Bronchial epithelial cell (primary cell): ENCODE measurements at regions not wholly inside any gene's neighbourhood (a gene's known extent, or its start where the extent isn't known, plus 50 kb on each side); places are given as distances from the start of the nearest gene placed in this dataset.

Experiments used
- DNase-seq: peaks from one replicate; pipeline ENCODE4 v3.0.0-alpha.2; 2010; ENCODE audit warnings: low read depth
- FAIRE-seq: peaks from 2 replicates; lab custom pipeline; 2011; peaks lifted over from hg19 to GRCh38; lab: Jason Lieb, UNC
- H3K27me3 ChIP-seq: 2 replicates; pipeline ENCODE4 v1.5.1; 2011; ENCODE audit warnings: low read length; ENCODE audit not compliant: control insufficient read depth, insufficient read depth
- H3K36me3 ChIP-seq: 2 replicates; pipeline ENCODE4 v1.5.1; 2011; ENCODE audit warnings: low read length; ENCODE audit not compliant: control insufficient read depth, insufficient read depth
- H3K4me3 ChIP-seq: 2 replicates; pipeline ENCODE4 v1.5.1; 2011; ENCODE audit warnings: mild to moderate bottlenecking, low read depth, low read length, control low read depth
- CTCF ChIP-seq: IDR thresholded peaks from 2 replicates; pipeline ENCODE4 v1.5.1; 2011; ENCODE audit warnings: mild to moderate bottlenecking, moderate library complexity, low read length, control low read depth, inconsistent platforms; ENCODE audit not compliant: insufficient read depth, severe bottlenecking

- FAIRE-seq, result no peak
- DNase-seq, result no peak
- TF ChIP-seq CTCF, result no peak
- Histone ChIP-seq H3K27me3 (peaks cover 4% of the 10 kb centered on the region), H3K4me3 (no peak overlapping the region), H3K36me3 (no peaks in the 10 kb centered on the region)
Measured at GRCh38 chr15:70316059-70316600, 218.4 kb upstream of the TLE3 start.

DNA sequence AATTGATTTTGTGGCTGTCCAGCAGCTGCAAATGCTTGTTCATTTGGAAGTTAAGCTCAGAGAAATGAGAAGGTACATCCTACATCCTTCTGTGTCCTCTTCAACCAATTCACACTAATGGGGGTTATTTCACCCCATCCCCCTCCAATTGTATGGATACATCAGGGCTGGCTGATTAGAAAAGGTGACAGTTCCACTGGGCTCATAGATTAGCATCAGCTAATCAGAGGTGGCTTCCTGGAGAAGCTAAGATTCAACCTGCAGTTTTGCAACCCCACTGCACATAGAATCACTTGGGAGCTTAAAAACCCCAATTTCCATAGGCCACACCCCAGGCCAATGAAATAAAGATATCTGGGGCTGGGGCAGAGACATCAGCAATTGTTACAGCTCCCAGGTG is 217.7 kb upstream of the TLE3 start:
- Histone ChIP-seq H3K4me3 (no peak overlapping the region), H3K36me3 (no peaks in the 10 kb centered on the region), H3K27me3 (peaks cover 4% of the 10 kb centered on the region)
- FAIRE-seq, result no peak
- no peak for TF ChIP-seq CTCF
- no peak for DNase-seq

GRCh38 chr15:70314688-70315087 is 217.0 kb upstream of the TLE3 start:
- no peak for TF ChIP-seq CTCF
- no peak overlapping the region for H3K4me3 ChIP-seq
- no peak for FAIRE-seq
- peaks cover 4% of the 10 kb centered on the region for H3K27me3 ChIP-seq
- H3K36me3 ChIP-seq, result no peaks in the 10 kb centered on the region
- DNase-seq, result no peak

GRCh38 chr15:70314018-70314354 is 216.3 kb upstream of the TLE3 start:
- no peak for DNase-seq
- Histone ChIP-seq H3K27me3 (peaks cover 2% of the 10 kb centered on the region), H3K36me3 (no peaks in the 10 kb centered on the region), H3K4me3 (no peak overlapping the region)
- FAIRE-seq, result no peak
- no peak for TF ChIP-seq CTCF

DNA sequence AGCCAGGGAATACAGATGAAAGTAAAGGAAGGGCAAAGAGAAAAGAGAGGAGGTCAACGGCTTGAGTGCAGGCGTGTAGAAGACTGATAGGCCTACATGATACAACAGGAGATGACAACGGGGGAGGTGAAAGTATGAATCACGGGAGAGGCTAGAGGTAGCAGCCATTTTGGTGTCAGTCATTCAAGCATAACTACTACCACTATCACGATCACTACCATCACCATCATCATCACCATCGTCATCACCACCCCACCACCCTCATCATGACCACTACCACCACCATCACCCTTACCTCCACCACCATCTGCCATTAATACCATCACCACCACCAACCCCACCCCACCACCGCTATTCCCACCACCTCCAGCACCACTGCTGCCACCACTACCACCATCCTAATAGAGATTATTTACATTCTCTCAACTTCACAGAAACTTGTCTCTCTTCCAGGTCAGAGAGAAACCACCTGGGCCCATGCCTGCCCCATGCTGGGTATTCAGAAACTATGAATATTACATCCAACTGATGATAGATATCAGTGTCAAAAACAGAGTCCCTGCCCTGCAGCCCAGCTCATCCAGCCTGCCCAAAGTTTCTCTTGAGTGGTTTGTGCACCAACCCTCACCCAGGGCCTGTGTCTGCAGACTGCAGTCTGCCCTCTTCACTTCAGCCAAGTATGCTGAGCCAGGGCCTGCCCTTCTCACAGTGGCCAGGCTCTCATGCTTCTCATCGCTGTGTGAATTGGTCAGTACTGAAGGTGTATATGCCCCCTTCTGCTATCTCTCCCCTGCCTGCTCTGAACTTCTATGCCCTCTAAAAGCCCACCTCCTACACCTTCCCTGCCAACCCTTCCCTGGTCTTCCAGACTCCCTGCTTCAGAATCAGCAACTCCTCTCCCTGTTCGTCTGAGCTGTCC is 215.6 kb upstream of the TLE3 start:
- no peaks in the 10 kb centered on the region for H3K36me3 ChIP-seq
- TF ChIP-seq CTCF, result no peak
- FAIRE-seq, result no peak

More for the DNA sequence above, 215.6 kb upstream of the TLE3 start:
- Histone ChIP-seq H3K4me3 (no peak overlapping the region), H3K27me3 (peaks cover 2% of the 10 kb centered on the region)
- DNase-seq, result no peak
